ENCODE measurements at regions not wholly inside any gene's neighbourhood (a gene's known extent, or its start where the extent isn't known, plus 50 kb on each side); places are given as distances from the start of the nearest gene placed in this dataset.
"Not testable (repeated sequence)": the region's sequence is repeated elsewhere in the genome, so short reads cannot be mapped to it uniquely, and the experiment has no call there.

DNA sequence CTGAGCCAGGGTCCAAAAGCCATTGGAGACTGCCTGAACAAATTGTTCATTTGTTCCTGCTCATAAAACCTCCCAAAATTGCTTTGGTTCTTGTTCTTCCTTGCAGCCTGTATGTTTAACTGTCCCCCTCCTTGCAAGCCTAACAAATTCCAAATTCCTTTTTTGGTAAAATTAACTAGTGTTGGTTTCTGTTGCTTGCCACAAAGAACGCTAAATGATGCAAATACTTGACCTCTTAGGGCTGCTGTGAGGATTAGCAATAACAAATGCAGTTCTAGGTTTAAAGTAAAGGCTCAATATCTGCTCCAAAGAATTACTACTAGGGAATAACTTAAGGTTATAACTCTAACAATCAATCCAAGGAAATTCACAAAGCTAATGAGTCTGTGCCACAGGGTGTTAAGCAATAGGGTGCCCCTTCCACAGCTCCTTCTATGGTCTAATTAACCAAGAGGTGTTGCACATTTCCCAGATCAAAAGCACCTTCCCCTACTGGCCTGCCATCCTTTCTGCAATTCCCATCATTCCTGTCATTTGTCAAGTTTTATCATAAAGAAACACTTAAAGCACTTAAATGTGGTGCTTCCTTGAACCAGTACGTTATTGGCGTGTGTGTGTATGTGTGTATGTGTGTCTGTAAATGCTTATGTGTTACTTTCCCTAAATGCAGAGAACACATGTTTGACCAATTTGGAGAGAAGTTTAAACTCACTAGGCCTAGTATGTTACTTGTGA, 110.2 kb downstream of the RAP2A start:
- Histone ChIP-seq H3K4me3 (ENCODE audit: control insufficient read depth in 1 of 2, extremely low read depth in 1 of 2, low read length in 1 of 2) (no peak overlapping the region), H3K27ac (ENCODE audit: low read length) (no peak overlapping the region), H3K9me3 (no peaks in the 10 kb centered on the region), H3K36me3 (ENCODE audit: control insufficient read depth in 2 of 2, extremely low read depth in 1 of 2, insufficient read depth in 1 of 2, low read length in 1 of 2) (no peaks in the 10 kb centered on the region), H3K4me1 (ENCODE audit: control insufficient read depth in 1 of 2, extremely low read depth in 1 of 2, insufficient read depth in 2 of 2, low read length in 2 of 2) (peaks cover 0 to 4% of the 10 kb centered on the region in 2 experiments), H3K27me3 (replicated peaks in 1 of 2; ENCODE audit: control insufficient read depth in 2 of 2, extremely low read depth in 1 of 2, insufficient read depth in 2 of 2, low read length in 1 of 2) (no peaks in the 10 kb centered on the region)
- ChIA-PET CTCF (no interaction called here), POLR2A (no interaction called here)
- H3K36me3 Mint-ChIP-seq, result no peaks in the 10 kb centered on the region
- no peak overlapping the region for H3K4me3 Mint-ChIP-seq
- DNase-seq, result no peak
- WGBS (ENCODE audit: insufficient coverage), result no CpG with 5 or more reads among the region's 3 CpGs
- ATAC-seq (replicated peaks in 1 of 4), result no peak
- no peaks in the 10 kb centered on the region for H3K9me3 Mint-ChIP-seq
- no peak overlapping the region for H3K27ac Mint-ChIP-seq
- H3K27me3 Mint-ChIP-seq, result peaks cover 11 to 20% of the 10 kb centered on the region in 2 donors
- peaks cover 0 to 4% (median 3%) of the 10 kb centered on the region in 3 donors for H3K4me1 Mint-ChIP-seq

DNA sequence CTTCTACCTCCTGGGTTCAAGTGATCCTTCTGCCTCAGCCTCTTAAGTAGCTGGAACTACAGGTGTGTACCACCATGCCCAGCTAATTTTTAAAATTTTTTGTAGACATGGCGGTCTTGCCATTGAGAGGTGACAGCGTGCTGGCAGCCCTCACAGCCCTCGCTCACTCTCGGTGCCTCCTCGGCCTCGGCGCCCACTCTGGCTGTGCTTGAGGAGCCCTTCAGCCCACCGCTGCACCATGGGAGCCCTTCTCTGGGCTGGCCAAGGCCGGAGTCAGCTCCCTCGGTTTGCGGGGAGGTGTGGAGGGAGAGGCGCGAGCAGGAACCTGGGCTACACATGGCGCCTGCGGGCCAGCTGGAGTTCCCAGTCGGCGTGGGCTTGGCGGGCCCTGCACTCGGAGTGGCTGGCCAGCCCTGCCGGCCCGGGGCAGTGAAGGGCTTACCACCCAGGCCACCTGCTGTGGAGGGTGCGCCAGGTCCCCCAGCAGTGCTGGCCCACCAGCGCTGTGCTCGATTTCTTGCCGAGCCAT, 111.1 kb downstream of the RAP2A start:
- CTCF ChIA-PET; ATAC-seq (replicated peaks in 1 of 4); POLR2A ChIA-PET; H3K36me3 ChIP-seq (ENCODE audit: control insufficient read depth in 2 of 2, extremely low read depth in 1 of 2, insufficient read depth in 1 of 2, low read length in 1 of 2); H3K27ac ChIP-seq (ENCODE audit: low read length); H3K4me3 ChIP-seq (ENCODE audit: control insufficient read depth in 1 of 2, extremely low read depth in 1 of 2, low read length in 1 of 2); H3K27ac Mint-ChIP-seq; H3K4me3 Mint-ChIP-seq; DNase-seq; H3K4me1 ChIP-seq (ENCODE audit: control insufficient read depth in 1 of 2, extremely low read depth in 1 of 2, insufficient read depth in 2 of 2, low read length in 2 of 2); H3K4me1 Mint-ChIP-seq; H3K9me3 ChIP-seq; H3K9me3 Mint-ChIP-seq; H3K27me3 ChIP-seq (replicated peaks in 1 of 2; ENCODE audit: control insufficient read depth in 2 of 2, extremely low read depth in 1 of 2, insufficient read depth in 2 of 2, low read length in 1 of 2); H3K36me3 Mint-ChIP-seq: not testable (repeated sequence)
- H3K27me3 Mint-ChIP-seq, result peaks cover 11 to 20% of the 10 kb centered on the region in 2 donors
- 92% methylated on average over 25 of the region's 25 CpGs for WGBS (ENCODE audit: insufficient coverage)

DNA sequence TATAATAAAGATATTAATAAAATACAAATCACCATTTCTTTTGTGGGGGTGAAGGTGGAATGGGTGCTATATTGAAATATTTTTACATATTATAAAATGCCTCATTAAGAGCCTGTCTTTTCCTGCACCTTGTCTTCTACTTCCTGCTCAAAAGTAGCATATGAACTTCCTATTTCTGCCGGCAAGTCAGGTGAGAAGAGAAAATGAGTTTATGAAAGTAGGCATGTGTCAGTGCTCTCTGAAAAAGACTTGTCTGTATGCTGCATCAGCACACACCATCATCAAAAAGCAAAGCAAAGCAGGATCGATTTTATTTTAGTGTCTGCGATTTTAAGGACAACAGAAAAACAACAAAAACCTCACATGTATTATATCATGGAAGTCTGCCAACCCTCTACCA, 114.2 kb downstream of the RAP2A start:
- H3K27me3 Mint-ChIP-seq, result peaks cover 9 to 11% of the 10 kb centered on the region in 2 donors
- no peak overlapping the region for H3K4me3 Mint-ChIP-seq
- Histone ChIP-seq H3K4me1 (ENCODE audit: control insufficient read depth in 1 of 2, extremely low read depth in 1 of 2, insufficient read depth in 2 of 2, low read length in 2 of 2) (peaks cover 0 to 4% of the 10 kb centered on the region in 2 experiments), H3K27ac (ENCODE audit: low read length) (no peak overlapping the region), H3K9me3 (no peaks in the 10 kb centered on the region), H3K36me3 (ENCODE audit: control insufficient read depth in 2 of 2, extremely low read depth in 1 of 2, insufficient read depth in 1 of 2, low read length in 1 of 2) (no peaks in the 10 kb centered on the region), H3K27me3 (replicated peaks in 1 of 2; ENCODE audit: control insufficient read depth in 2 of 2, extremely low read depth in 1 of 2, insufficient read depth in 2 of 2, low read length in 1 of 2) (no peaks in the 10 kb centered on the region), H3K4me3 (ENCODE audit: control insufficient read depth in 1 of 2, extremely low read depth in 1 of 2, low read length in 1 of 2) (no peak overlapping the region)
- ATAC-seq (replicated peaks in 1 of 4) (no peak), DNase-seq (no peak)
- H3K36me3 Mint-ChIP-seq, result no peaks in the 10 kb centered on the region
- H3K4me1 Mint-ChIP-seq, result peaks cover 0 to 4% (median 3%) of the 10 kb centered on the region in 3 donors
- H3K27ac Mint-ChIP-seq, result no peak overlapping the region
- H3K9me3 Mint-ChIP-seq, result no peaks in the 10 kb centered on the region
- POLR2A ChIA-PET, result no interaction called here
- CTCF ChIA-PET, result no interaction called here
- no CpG with 5 or more reads among the region's 3 CpGs for WGBS (ENCODE audit: insufficient coverage)

DNA sequence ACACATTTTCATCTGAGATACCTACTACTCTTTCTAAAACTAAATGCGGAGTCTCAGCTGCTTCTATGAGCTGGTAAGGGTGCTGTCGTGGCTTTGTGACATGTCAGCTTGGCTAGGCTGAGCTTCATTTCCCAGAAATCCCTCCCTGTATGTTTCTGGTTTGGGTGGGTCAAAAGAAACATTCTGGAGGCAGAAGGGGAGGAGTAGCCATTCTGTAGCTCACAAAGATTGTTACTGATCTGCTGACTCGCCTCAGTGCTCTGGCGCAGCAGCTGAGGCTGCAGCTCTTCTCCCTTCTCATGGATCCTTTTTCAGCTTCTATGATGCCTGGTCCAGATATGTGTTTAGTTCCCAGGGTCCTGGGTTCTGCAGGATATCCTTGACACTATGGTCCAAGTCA, 114.7 kb downstream of the RAP2A start:
- H3K4me1 Mint-ChIP-seq, result peaks cover 0 to 4% (median 3%) of the 10 kb centered on the region in 3 donors
- no peaks in the 10 kb centered on the region for H3K27me3 ChIP-seq (replicated peaks in 1 of 2; ENCODE audit: control insufficient read depth in 2 of 2, extremely low read depth in 1 of 2, insufficient read depth in 2 of 2, low read length in 1 of 2)
- no peak overlapping the region for H3K27ac ChIP-seq (ENCODE audit: low read length)
- peaks cover 0 to 4% of the 10 kb centered on the region in 2 experiments for H3K4me1 ChIP-seq (ENCODE audit: control insufficient read depth in 1 of 2, extremely low read depth in 1 of 2, insufficient read depth in 2 of 2, low read length in 2 of 2)
- H3K4me3 ChIP-seq (ENCODE audit: control insufficient read depth in 1 of 2, extremely low read depth in 1 of 2, low read length in 1 of 2), result no peak overlapping the region
- ChIA-PET CTCF (no interaction called here), POLR2A (no interaction called here)
- WGBS (ENCODE audit: insufficient coverage), result 63% methylated on average over 4 of the region's 4 CpGs
- ATAC-seq (replicated peaks in 1 of 4), result no peak
- no peaks in the 10 kb centered on the region for H3K36me3 ChIP-seq (ENCODE audit: control insufficient read depth in 2 of 2, extremely low read depth in 1 of 2, insufficient read depth in 1 of 2, low read length in 1 of 2)
- H3K27me3 Mint-ChIP-seq, result peaks cover 6 to 11% of the 10 kb centered on the region in 2 donors
- H3K4me3 Mint-ChIP-seq, result no peak overlapping the region
- no peak for DNase-seq
- no peaks in the 10 kb centered on the region for H3K9me3 ChIP-seq
- H3K36me3 Mint-ChIP-seq, result no peaks in the 10 kb centered on the region
- H3K27ac Mint-ChIP-seq, result no peak overlapping the region
- H3K9me3 Mint-ChIP-seq, result no peaks in the 10 kb centered on the region

DNA sequence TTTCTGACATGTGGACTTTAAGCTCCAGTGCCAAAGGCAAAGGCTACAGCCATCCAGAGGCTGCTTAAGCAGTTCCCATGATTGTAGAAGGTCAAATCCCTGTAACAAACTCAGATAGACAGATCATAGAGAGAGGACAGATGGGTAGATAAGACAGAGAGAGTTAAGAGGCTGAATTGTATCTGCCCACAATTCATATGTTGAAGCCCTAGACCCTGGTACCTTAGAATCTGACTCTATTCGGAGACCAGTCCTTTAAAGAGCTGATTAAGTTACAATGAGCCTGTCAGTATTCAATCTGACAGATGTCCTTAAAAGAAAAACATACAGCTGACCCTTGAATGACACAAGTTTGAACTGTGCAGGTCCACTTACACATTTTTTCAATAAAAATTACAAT, 115.2 kb downstream of the RAP2A start:
- no peaks in the 10 kb centered on the region for H3K36me3 ChIP-seq (ENCODE audit: control insufficient read depth in 2 of 2, extremely low read depth in 1 of 2, insufficient read depth in 1 of 2, low read length in 1 of 2)
- ATAC-seq (replicated peaks in 1 of 4) (no peak), DNase-seq (no peak)
- no peak overlapping the region for H3K4me3 ChIP-seq (ENCODE audit: control insufficient read depth in 1 of 2, extremely low read depth in 1 of 2, low read length in 1 of 2)
- Mint-ChIP-seq H3K36me3 (no peaks in the 10 kb centered on the region), H3K27me3 (peaks cover 4 to 11% of the 10 kb centered on the region in 2 donors), H3K9me3 (no peaks in the 10 kb centered on the region), H3K4me1 (peaks cover 0 to 4% (median 3%) of the 10 kb centered on the region in 3 donors), H3K27ac (no peak overlapping the region), H3K4me3 (no peak overlapping the region)
- WGBS (ENCODE audit: insufficient coverage), result 100% methylated on average over 1 of the region's 1 CpG
- no peaks in the 10 kb centered on the region for H3K27me3 ChIP-seq (replicated peaks in 1 of 2; ENCODE audit: control insufficient read depth in 2 of 2, extremely low read depth in 1 of 2, insufficient read depth in 2 of 2, low read length in 1 of 2)
- ChIA-PET POLR2A (no interaction called here), CTCF (no interaction called here)
- peaks cover 0 to 4% of the 10 kb centered on the region in 2 experiments for H3K4me1 ChIP-seq (ENCODE audit: control insufficient read depth in 1 of 2, extremely low read depth in 1 of 2, insufficient read depth in 2 of 2, low read length in 2 of 2)
- no peaks in the 10 kb centered on the region for H3K9me3 ChIP-seq
- H3K27ac ChIP-seq (ENCODE audit: low read length), result no peak overlapping the region

DNA sequence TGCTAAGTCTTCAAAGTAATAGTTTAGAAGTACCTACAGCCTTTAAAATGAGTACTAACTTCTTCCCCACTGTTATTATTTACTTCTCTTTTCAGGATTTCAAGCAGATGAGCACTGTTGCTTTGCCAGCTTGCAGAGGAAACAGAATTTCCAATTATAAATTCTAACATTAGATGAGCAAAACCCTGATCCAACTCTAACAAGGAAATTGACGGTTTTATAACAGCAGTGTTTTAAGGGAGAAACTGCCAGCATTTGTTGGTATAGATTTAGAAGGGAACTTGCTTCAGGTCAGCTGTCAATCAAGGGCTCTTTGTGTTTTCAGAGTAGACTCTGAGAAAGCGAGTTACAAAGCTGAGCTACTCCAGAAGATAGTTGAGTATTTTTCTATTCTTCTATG, 120.5 kb downstream of the RAP2A start:
- Mint-ChIP-seq H3K36me3 (no peaks in the 10 kb centered on the region), H3K27ac (no peak overlapping the region), H3K4me3 (no peak overlapping the region), H3K4me1 (no peaks in the 10 kb centered on the region), H3K9me3 (no peaks in the 10 kb centered on the region), H3K27me3 (peaks cover 3 to 4% of the 10 kb centered on the region in 2 donors)
- no peak for ATAC-seq (replicated peaks in 1 of 4)
- Histone ChIP-seq H3K4me3 (ENCODE audit: control insufficient read depth in 1 of 2, extremely low read depth in 1 of 2, low read length in 1 of 2) (no peak overlapping the region), H3K36me3 (ENCODE audit: control insufficient read depth in 2 of 2, extremely low read depth in 1 of 2, insufficient read depth in 1 of 2, low read length in 1 of 2) (no peaks in the 10 kb centered on the region), H3K27ac (ENCODE audit: low read length) (no peak overlapping the region), H3K4me1 (ENCODE audit: control insufficient read depth in 1 of 2, extremely low read depth in 1 of 2, insufficient read depth in 2 of 2, low read length in 2 of 2) (no peaks in the 10 kb centered on the region), H3K9me3 (no peaks in the 10 kb centered on the region), H3K27me3 (replicated peaks in 1 of 2; ENCODE audit: control insufficient read depth in 2 of 2, extremely low read depth in 1 of 2, insufficient read depth in 2 of 2, low read length in 1 of 2) (no peaks in the 10 kb centered on the region)
- no CpG with 5 or more reads among the region's 2 CpGs for WGBS (ENCODE audit: insufficient coverage)
- POLR2A ChIA-PET, result no interaction called here
- CTCF ChIA-PET, result no interaction called here
- no peak for DNase-seq
